ENCODE measurements at regions not wholly inside any gene's neighbourhood (a gene's known extent, or its start where the extent isn't known, plus 50 kb on each side); places are given as distances from the start of the nearest gene placed in this dataset.

GRCh38 chr2:2974982-2975381 lies 402.6 kb downstream of the EIPR1 start:
- no peaks in the 10 kb centered on the region for H3K36me3 ChIP-seq (ENCODE audit: insufficient read depth, low read length)
- H3K4me1 ChIP-seq (ENCODE audit: control insufficient read depth, insufficient read depth, low read length, unreplicated experiment): no peaks in the 10 kb centered on the region
- H3K27me3 ChIP-seq (ENCODE audit: insufficient read depth, low read length): no peaks in the 10 kb centered on the region
- H3K4me3 ChIP-seq (ENCODE audit: low read depth, low read length): no peak overlapping the region
- no peak overlapping the region for H2AFZ ChIP-seq (ENCODE audit: low read length, unreplicated experiment)
- H3K27ac ChIP-seq (ENCODE audit: low read depth, low read length): no peak overlapping the region
- H3K79me2 ChIP-seq (ENCODE audit: control insufficient read depth, insufficient read depth, low read length, unreplicated experiment): no peaks in the 10 kb centered on the region

- H3K79me2 ChIP-seq (ENCODE audit: control insufficient read depth, insufficient read depth, low read length, unreplicated experiment): no peaks in the 10 kb centered on the region
- no peaks in the 10 kb centered on the region for H3K36me3 ChIP-seq (ENCODE audit: insufficient read depth, low read length)
- H3K4me3 ChIP-seq (ENCODE audit: low read depth, low read length): no peak overlapping the region
- no peak overlapping the region for H2AFZ ChIP-seq (ENCODE audit: low read length, unreplicated experiment)
- no peaks in the 10 kb centered on the region for H3K27me3 ChIP-seq (ENCODE audit: insufficient read depth, low read length)
- H3K4me1 ChIP-seq (ENCODE audit: control insufficient read depth, insufficient read depth, low read length, unreplicated experiment): no peaks in the 10 kb centered on the region
- H3K27ac ChIP-seq (ENCODE audit: low read depth, low read length): no peak overlapping the region
Measured at GRCh38 chr2:2960441-2961133, 417.0 kb downstream of the EIPR1 start.

- Histone ChIP-seq H3K27me3 (ENCODE audit: insufficient read depth, low read length) (no peaks in the 10 kb centered on the region), H3K4me3 (ENCODE audit: low read depth, low read length) (no peak overlapping the region), H3K27ac (ENCODE audit: low read depth, low read length) (no peak overlapping the region), H3K79me2 (ENCODE audit: control insufficient read depth, insufficient read depth, low read length, unreplicated experiment) (no peaks in the 10 kb centered on the region), H3K36me3 (ENCODE audit: insufficient read depth, low read length) (no peaks in the 10 kb centered on the region), H2AFZ (ENCODE audit: low read length, unreplicated experiment) (no peak overlapping the region), H3K4me1 (ENCODE audit: control insufficient read depth, insufficient read depth, low read length, unreplicated experiment) (no peaks in the 10 kb centered on the region)
Measured at GRCh38 chr2:2950403-2950952, 427.1 kb downstream of the EIPR1 start.

GRCh38 chr2:2947406-2947805 lies 430.2 kb downstream of the EIPR1 start:
- no peaks in the 10 kb centered on the region for H3K4me1 ChIP-seq (ENCODE audit: control insufficient read depth, insufficient read depth, low read length, unreplicated experiment)
- no peaks in the 10 kb centered on the region for H3K36me3 ChIP-seq (ENCODE audit: insufficient read depth, low read length)
- H3K27me3 ChIP-seq (ENCODE audit: insufficient read depth, low read length): no peaks in the 10 kb centered on the region
- H2AFZ ChIP-seq (ENCODE audit: low read length, unreplicated experiment): no peak overlapping the region
- no peak overlapping the region for H3K27ac ChIP-seq (ENCODE audit: low read depth, low read length)
- no peaks in the 10 kb centered on the region for H3K79me2 ChIP-seq (ENCODE audit: control insufficient read depth, insufficient read depth, low read length, unreplicated experiment)
- H3K4me3 ChIP-seq (ENCODE audit: low read depth, low read length): no peak overlapping the region

GRCh38 chr2:2942906-2943305 lies 434.7 kb downstream of the EIPR1 start:
- H3K27ac ChIP-seq (ENCODE audit: low read depth, low read length): no peak overlapping the region
- H3K4me3 ChIP-seq (ENCODE audit: low read depth, low read length): no peak overlapping the region
- no peaks in the 10 kb centered on the region for H3K36me3 ChIP-seq (ENCODE audit: insufficient read depth, low read length)
- no peaks in the 10 kb centered on the region for H3K79me2 ChIP-seq (ENCODE audit: control insufficient read depth, insufficient read depth, low read length, unreplicated experiment)
- H3K27me3 ChIP-seq (ENCODE audit: insufficient read depth, low read length): no peaks in the 10 kb centered on the region
- no peak overlapping the region for H2AFZ ChIP-seq (ENCODE audit: low read length, unreplicated experiment)
- no peaks in the 10 kb centered on the region for H3K4me1 ChIP-seq (ENCODE audit: control insufficient read depth, insufficient read depth, low read length, unreplicated experiment)

- no peaks in the 10 kb centered on the region for H3K27me3 ChIP-seq (ENCODE audit: insufficient read depth, low read length)
- H3K27ac ChIP-seq (ENCODE audit: low read depth, low read length): no peak overlapping the region
- no peaks in the 10 kb centered on the region for H3K36me3 ChIP-seq (ENCODE audit: insufficient read depth, low read length)
- no peak overlapping the region for H2AFZ ChIP-seq (ENCODE audit: low read length, unreplicated experiment)
- H3K4me3 ChIP-seq (ENCODE audit: low read depth, low read length): no peak overlapping the region
- H3K79me2 ChIP-seq (ENCODE audit: control insufficient read depth, insufficient read depth, low read length, unreplicated experiment): no peaks in the 10 kb centered on the region
- no peaks in the 10 kb centered on the region for H3K4me1 ChIP-seq (ENCODE audit: control insufficient read depth, insufficient read depth, low read length, unreplicated experiment)
Measured at GRCh38 chr2:2942225-2942624, 435.4 kb downstream of the EIPR1 start.

GRCh38 chr2:2941205-2941604 lies 436.4 kb downstream of the EIPR1 start:
- H3K4me3 ChIP-seq (ENCODE audit: low read depth, low read length): no peak overlapping the region
- H3K4me1 ChIP-seq (ENCODE audit: control insufficient read depth, insufficient read depth, low read length, unreplicated experiment): no peaks in the 10 kb centered on the region
- no peak overlapping the region for H3K27ac ChIP-seq (ENCODE audit: low read depth, low read length)
- no peaks in the 10 kb centered on the region for H3K27me3 ChIP-seq (ENCODE audit: insufficient read depth, low read length)
- H2AFZ ChIP-seq (ENCODE audit: low read length, unreplicated experiment): no peak overlapping the region
- H3K36me3 ChIP-seq (ENCODE audit: insufficient read depth, low read length): no peaks in the 10 kb centered on the region
- H3K79me2 ChIP-seq (ENCODE audit: control insufficient read depth, insufficient read depth, low read length, unreplicated experiment): no peaks in the 10 kb centered on the region

GRCh38 chr2:2940702-2941101 lies 436.9 kb downstream of the EIPR1 start:
- H2AFZ ChIP-seq (ENCODE audit: low read length, unreplicated experiment): no peak overlapping the region
- H3K27me3 ChIP-seq (ENCODE audit: insufficient read depth, low read length): no peaks in the 10 kb centered on the region
- H3K27ac ChIP-seq (ENCODE audit: low read depth, low read length): no peak overlapping the region
- no peaks in the 10 kb centered on the region for H3K79me2 ChIP-seq (ENCODE audit: control insufficient read depth, insufficient read depth, low read length, unreplicated experiment)
- H3K36me3 ChIP-seq (ENCODE audit: insufficient read depth, low read length): no peaks in the 10 kb centered on the region
- no peak overlapping the region for H3K4me3 ChIP-seq (ENCODE audit: low read depth, low read length)
- H3K4me1 ChIP-seq (ENCODE audit: control insufficient read depth, insufficient read depth, low read length, unreplicated experiment): no peaks in the 10 kb centered on the region

- Histone ChIP-seq H2AFZ (ENCODE audit: low read length, unreplicated experiment) (no peak overlapping the region), H3K36me3 (ENCODE audit: insufficient read depth, low read length) (no peaks in the 10 kb centered on the region), H3K79me2 (ENCODE audit: control insufficient read depth, insufficient read depth, low read length, unreplicated experiment) (no peaks in the 10 kb centered on the region), H3K27ac (ENCODE audit: low read depth, low read length) (no peak overlapping the region), H3K4me1 (ENCODE audit: control insufficient read depth, insufficient read depth, low read length, unreplicated experiment) (no peaks in the 10 kb centered on the region), H3K27me3 (ENCODE audit: insufficient read depth, low read length) (no peaks in the 10 kb centered on the region), H3K4me3 (ENCODE audit: low read depth, low read length) (no peak overlapping the region)
Measured at GRCh38 chr2:2940061-2940460, 437.6 kb downstream of the EIPR1 start.

GRCh38 chr2:2939078-2939795 lies 438.4 kb downstream of the EIPR1 start:
- H3K27me3 ChIP-seq (ENCODE audit: insufficient read depth, low read length): no peaks in the 10 kb centered on the region
- H2AFZ ChIP-seq (ENCODE audit: low read length, unreplicated experiment): no peak overlapping the region
- H3K36me3 ChIP-seq (ENCODE audit: insufficient read depth, low read length): no peaks in the 10 kb centered on the region

GRCh38 chr2:2938481-2938880 lies 439.1 kb downstream of the EIPR1 start:
- Histone ChIP-seq H3K36me3 (ENCODE audit: insufficient read depth, low read length) (no peaks in the 10 kb centered on the region), H2AFZ (ENCODE audit: low read length, unreplicated experiment) (no peak overlapping the region), H3K4me1 (ENCODE audit: control insufficient read depth, insufficient read depth, low read length, unreplicated experiment) (no peaks in the 10 kb centered on the region), H3K4me3 (ENCODE audit: low read depth, low read length) (no peak overlapping the region), H3K79me2 (ENCODE audit: control insufficient read depth, insufficient read depth, low read length, unreplicated experiment) (no peaks in the 10 kb centered on the region), H3K27me3 (ENCODE audit: insufficient read depth, low read length) (no peaks in the 10 kb centered on the region), H3K27ac (ENCODE audit: low read depth, low read length) (no peak overlapping the region)

More at GRCh38 chr2:2939078-2939795, 438.4 kb downstream of the EIPR1 start:
- H3K4me3 ChIP-seq (ENCODE audit: low read depth, low read length): no peak overlapping the region
- H3K4me1 ChIP-seq (ENCODE audit: control insufficient read depth, insufficient read depth, low read length, unreplicated experiment): no peaks in the 10 kb centered on the region
- no peak overlapping the region for H3K27ac ChIP-seq (ENCODE audit: low read depth, low read length)
- no peaks in the 10 kb centered on the region for H3K79me2 ChIP-seq (ENCODE audit: control insufficient read depth, insufficient read depth, low read length, unreplicated experiment)
